ENCODE measurements at regions not wholly inside any gene's neighbourhood (a gene's known extent, or its start where the extent isn't known, plus 50 kb on each side); places are given as distances from the start of the nearest gene placed in this dataset.

DNA sequence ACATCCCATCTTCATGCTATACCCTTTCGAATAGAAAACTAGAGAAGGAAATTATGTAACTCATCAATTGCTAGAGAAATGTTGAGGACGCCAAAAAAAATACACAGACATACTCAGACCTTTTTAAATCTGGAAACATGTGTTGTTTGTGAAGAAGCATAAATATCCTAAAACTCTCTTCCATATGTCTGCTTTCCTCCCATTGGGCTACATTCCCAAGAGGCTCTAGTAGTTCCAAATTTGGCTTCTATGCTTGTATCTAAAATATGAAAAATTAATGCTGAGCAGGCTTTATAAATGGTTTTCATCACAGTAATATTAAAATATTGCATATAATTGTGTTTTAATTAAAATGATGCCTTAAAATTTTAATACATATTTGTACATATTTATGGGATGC is 297.9 kb upstream of the PSMD7 start:
- Histone ChIP-seq H3K27ac (ENCODE audit: low read depth, low read length) (no peak overlapping the region), H4K20me1 (ENCODE audit: control insufficient read depth, insufficient read depth, low read depth, low read length) (no peaks in the 10 kb centered on the region), H3K9me2 (replicated peaks; ENCODE audit: control insufficient read depth, low read length) (no peaks in the 10 kb centered on the region), H3K4me2 (ENCODE audit: low read length) (no peak overlapping the region), H3K9me3 (ENCODE audit: control insufficient read depth, insufficient read depth, low read length) (no peaks in the 10 kb centered on the region), H3K27me3 (ENCODE audit: control insufficient read depth, low read length) (no peaks in the 10 kb centered on the region), H3K36me3 (ENCODE audit: control insufficient read depth, low read length) (no peaks in the 10 kb centered on the region), H3K4me3 (ENCODE audit: low read length) (no peak overlapping the region), H3K79me2 (ENCODE audit: control insufficient read depth, low read length) (no peaks in the 10 kb centered on the region), H3K4me1 (ENCODE audit: control insufficient read depth, low read length) (no peaks in the 10 kb centered on the region), H3F3A (ENCODE audit: control insufficient read depth, insufficient read depth) (no peaks in the 10 kb centered on the region)
- TF ChIP-seq EZH2phosphoT487 (IDR thresholded peaks at IDR 0.05; ENCODE audit: borderline replicate concordance, low read length) = no peak
- TF ChIP-seq, protein P1, sequence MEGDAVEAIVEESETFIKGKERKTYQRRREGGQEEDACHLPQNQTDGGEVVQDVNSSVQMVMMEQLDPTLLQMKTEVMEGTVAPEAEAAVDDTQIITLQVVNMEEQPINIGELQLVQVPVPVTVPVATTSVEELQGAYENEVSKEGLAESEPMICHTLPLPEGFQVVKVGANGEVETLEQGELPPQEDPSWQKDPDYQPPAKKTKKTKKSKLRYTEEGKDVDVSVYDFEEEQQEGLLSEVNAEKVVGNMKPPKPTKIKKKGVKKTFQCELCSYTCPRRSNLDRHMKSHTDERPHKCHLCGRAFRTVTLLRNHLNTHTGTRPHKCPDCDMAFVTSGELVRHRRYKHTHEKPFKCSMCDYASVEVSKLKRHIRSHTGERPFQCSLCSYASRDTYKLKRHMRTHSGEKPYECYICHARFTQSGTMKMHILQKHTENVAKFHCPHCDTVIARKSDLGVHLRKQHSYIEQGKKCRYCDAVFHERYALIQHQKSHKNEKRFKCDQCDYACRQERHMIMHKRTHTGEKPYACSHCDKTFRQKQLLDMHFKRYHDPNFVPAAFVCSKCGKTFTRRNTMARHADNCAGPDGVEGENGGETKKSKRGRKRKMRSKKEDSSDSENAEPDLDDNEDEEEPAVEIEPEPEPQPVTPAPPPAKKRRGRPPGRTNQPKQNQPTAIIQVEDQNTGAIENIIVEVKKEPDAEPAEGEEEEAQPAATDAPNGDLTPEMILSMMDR (IDR thresholded peaks at IDR 0.05; ENCODE audit: low read depth, low read length, poor library complexity, severe bottlenecking) = no peak

DNA sequence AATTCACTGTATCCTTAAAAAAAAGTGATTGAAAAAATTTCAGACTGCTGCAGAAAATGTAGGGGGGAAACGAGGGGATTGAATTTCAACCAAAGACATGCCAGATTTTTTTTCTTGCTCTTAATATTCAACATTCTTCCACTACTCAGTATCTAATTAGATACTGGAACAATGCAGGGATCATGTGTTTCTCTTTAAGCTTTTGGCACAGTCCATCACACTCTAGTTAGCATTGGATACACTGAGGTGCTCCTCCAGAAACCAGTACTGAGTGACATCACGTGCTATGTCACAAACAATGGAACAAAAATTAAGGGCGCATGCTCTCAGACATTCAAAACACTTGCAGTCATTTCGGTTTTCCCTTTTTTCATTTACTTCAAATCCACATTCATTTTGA is 298.6 kb upstream of the PSMD7 start:
- no peak overlapping the region for H3K4me3 ChIP-seq (ENCODE audit: low read length)
- no peaks in the 10 kb centered on the region for H4K20me1 ChIP-seq (ENCODE audit: control insufficient read depth, insufficient read depth, low read depth, low read length)
- H3K9me2 ChIP-seq (replicated peaks; ENCODE audit: control insufficient read depth, low read length) = no peaks in the 10 kb centered on the region
- H3F3A ChIP-seq (ENCODE audit: control insufficient read depth, insufficient read depth) = no peaks in the 10 kb centered on the region
- H3K79me2 ChIP-seq (ENCODE audit: control insufficient read depth, low read length) = no peaks in the 10 kb centered on the region
- TF ChIP-seq EZH2phosphoT487 (IDR thresholded peaks at IDR 0.05; ENCODE audit: borderline replicate concordance, low read length) = no peak
- TF ChIP-seq, protein P1 (IDR thresholded peaks at IDR 0.05; ENCODE audit: low read depth, low read length, poor library complexity, severe bottlenecking) = no peak
- no peaks in the 10 kb centered on the region for H3K9me3 ChIP-seq (ENCODE audit: control insufficient read depth, insufficient read depth, low read length)
- no peak overlapping the region for H3K27ac ChIP-seq (ENCODE audit: low read depth, low read length)
- H3K4me2 ChIP-seq (ENCODE audit: low read length) = no peak overlapping the region
- H3K36me3 ChIP-seq (ENCODE audit: control insufficient read depth, low read length) = no peaks in the 10 kb centered on the region
- H3K27me3 ChIP-seq (ENCODE audit: control insufficient read depth, low read length) = no peaks in the 10 kb centered on the region
- H3K4me1 ChIP-seq (ENCODE audit: control insufficient read depth, low read length) = no peaks in the 10 kb centered on the region

DNA sequence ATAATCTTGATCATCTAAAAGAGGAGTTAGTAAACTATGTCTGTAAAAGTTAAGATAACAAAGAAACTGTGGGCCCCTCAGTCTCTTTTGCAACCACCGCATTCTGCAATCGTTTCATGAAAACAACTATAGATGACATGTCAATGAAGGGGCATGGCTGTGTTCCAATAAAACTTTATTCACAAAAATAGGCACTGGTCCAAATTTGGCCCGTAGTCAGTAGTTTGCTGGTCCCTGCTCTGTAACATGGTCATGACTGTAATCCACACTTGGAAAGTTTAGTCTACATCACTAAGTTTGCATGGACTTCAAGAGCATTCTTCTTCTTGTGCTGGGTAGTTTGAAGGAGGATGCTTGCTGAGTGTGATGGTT is 299.3 kb upstream of the PSMD7 start:
- no peaks in the 10 kb centered on the region for H4K20me1 ChIP-seq (ENCODE audit: control insufficient read depth, insufficient read depth, low read depth, low read length)
- H3K4me2 ChIP-seq (ENCODE audit: low read length) = no peak overlapping the region
- no peaks in the 10 kb centered on the region for H3K36me3 ChIP-seq (ENCODE audit: control insufficient read depth, low read length)
- no peaks in the 10 kb centered on the region for H3K9me3 ChIP-seq (ENCODE audit: control insufficient read depth, insufficient read depth, low read length)
- no peak overlapping the region for H3K4me3 ChIP-seq (ENCODE audit: low read length)
- no peaks in the 10 kb centered on the region for H3K9me2 ChIP-seq (replicated peaks; ENCODE audit: control insufficient read depth, low read length)
- H3K27ac ChIP-seq (ENCODE audit: low read depth, low read length) = no peak overlapping the region
- H3K4me1 ChIP-seq (ENCODE audit: control insufficient read depth, low read length) = no peaks in the 10 kb centered on the region
- TF ChIP-seq, protein P1 (IDR thresholded peaks at IDR 0.05; ENCODE audit: low read depth, low read length, poor library complexity, severe bottlenecking) = no peak
- no peak for TF ChIP-seq EZH2phosphoT487 (IDR thresholded peaks at IDR 0.05; ENCODE audit: borderline replicate concordance, low read length)
- no peaks in the 10 kb centered on the region for H3F3A ChIP-seq (ENCODE audit: control insufficient read depth, insufficient read depth)
- H3K27me3 ChIP-seq (ENCODE audit: control insufficient read depth, low read length) = 0 out of 2 replicates have a peak, but pooled peaks cover 3% of the 10 kb centered on the region
- no peaks in the 10 kb centered on the region for H3K79me2 ChIP-seq (ENCODE audit: control insufficient read depth, low read length)

All from DOHH2 (cell line).